PC-3 (cell line): ENCODE measurements at regions not wholly inside any gene's neighbourhood (a gene's known extent, or its start where the extent isn't known, plus 50 kb on each side); places are given as distances from the start of the nearest gene placed in this dataset.

Experiments
- EZH2 ChIP-seq: fragments of 300-600 bp; sonication (generic); IDR thresholded peaks from one replicate; pipeline ENCODE4 v1.6.1; 2017; ENCODE audit warnings: antibody characterized with exemption, mild to moderate bottlenecking, low read length; ENCODE audit not compliant: unreplicated experiment
- TF ChIP-seq, protein P1 (sequence below): fragments of 300-600 bp; sonication (generic); conservative IDR thresholded peaks from 2 replicates; pipeline ENCODE4 v1.5.1; 2017; ENCODE audit warnings: antibody characterized with exemption, low read depth, mild to moderate bottlenecking, low read length

- TF ChIP-seq, protein P1, sequence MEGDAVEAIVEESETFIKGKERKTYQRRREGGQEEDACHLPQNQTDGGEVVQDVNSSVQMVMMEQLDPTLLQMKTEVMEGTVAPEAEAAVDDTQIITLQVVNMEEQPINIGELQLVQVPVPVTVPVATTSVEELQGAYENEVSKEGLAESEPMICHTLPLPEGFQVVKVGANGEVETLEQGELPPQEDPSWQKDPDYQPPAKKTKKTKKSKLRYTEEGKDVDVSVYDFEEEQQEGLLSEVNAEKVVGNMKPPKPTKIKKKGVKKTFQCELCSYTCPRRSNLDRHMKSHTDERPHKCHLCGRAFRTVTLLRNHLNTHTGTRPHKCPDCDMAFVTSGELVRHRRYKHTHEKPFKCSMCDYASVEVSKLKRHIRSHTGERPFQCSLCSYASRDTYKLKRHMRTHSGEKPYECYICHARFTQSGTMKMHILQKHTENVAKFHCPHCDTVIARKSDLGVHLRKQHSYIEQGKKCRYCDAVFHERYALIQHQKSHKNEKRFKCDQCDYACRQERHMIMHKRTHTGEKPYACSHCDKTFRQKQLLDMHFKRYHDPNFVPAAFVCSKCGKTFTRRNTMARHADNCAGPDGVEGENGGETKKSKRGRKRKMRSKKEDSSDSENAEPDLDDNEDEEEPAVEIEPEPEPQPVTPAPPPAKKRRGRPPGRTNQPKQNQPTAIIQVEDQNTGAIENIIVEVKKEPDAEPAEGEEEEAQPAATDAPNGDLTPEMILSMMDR = no peak
- no peak for TF ChIP-seq EZH2
These were observed 136.7 kb upstream of the POF1B start for GRCh38 chrX:85516131-85516530.
